ENCODE measurements at regions not wholly inside any gene's neighbourhood (a gene's known extent, or its start where the extent isn't known, plus 50 kb on each side); places are given as distances from the start of the nearest gene placed in this dataset.
A peak's percentile ranks its signal among the peaks of the same experiment; 100 is the strongest.

DNA sequence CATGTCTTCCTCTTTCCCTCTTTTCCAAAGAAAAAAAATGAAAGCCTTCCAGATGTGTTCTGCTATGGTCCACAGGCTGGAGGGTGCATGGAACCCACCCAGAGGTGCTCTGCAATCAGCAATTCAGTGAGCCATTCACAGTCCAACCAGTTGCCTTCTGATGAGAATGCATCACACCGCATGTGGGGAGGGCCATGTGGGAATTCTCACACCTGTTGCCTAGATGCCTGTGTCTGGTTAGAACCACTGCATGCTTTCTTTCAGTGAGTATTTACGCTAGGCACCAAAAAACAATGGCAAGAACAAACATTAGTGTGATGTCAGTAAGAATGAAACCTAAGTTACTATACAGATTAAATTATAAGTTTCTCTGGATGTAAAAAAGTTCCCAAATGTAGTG, 311.6 kb upstream of the CDYL start:
- Histone ChIP-seq H3K23ac (ENCODE audit: low read length in 2 of 2) (no peak overlapping the region), H3K79me1 (replicated peaks; ENCODE audit: low read length, poor library complexity, severe bottlenecking) (no peaks in the 10 kb centered on the region), H2AK5ac (ENCODE audit: low read length, severe bottlenecking) (no peak overlapping the region), H3K9me3 (ENCODE audit: control insufficient read depth, low read length) (no peaks in the 10 kb centered on the region), H2BK5ac (ENCODE audit: low read depth, low read length, poor library complexity, severe bottlenecking) (no peak overlapping the region), H2BK120ac (ENCODE audit: low read depth, low read length) (no peak overlapping the region), H3K27ac (ENCODE audit: low read length, poor library complexity, severe bottlenecking) (no peak overlapping the region), H4K91ac (ENCODE audit: low read length) (no peak overlapping the region), H3K27me3 (ENCODE audit: control insufficient read depth in 1 of 2, insufficient read depth in 1 of 2, low read length in 2 of 2) (no peaks in the 10 kb centered on the region), H2BK15ac (ENCODE audit: low read depth, poor library complexity, severe bottlenecking) (no peak overlapping the region), H3K18ac (ENCODE audit: low read depth in 1 of 2, low read length in 2 of 2) (no peak overlapping the region), H2BK12ac (ENCODE audit: low read length in 2 of 2) (no peak overlapping the region), H3K36me3 (ENCODE audit: control insufficient read depth in 1 of 2, insufficient read depth in 2 of 2, low read depth in 1 of 2, low read length in 2 of 2) (no peaks in the 10 kb centered on the region), H3K4me3 (ENCODE audit: insufficient read depth in 1 of 2, low read depth in 1 of 2, low read length in 2 of 2) (no peak overlapping the region), H3K14ac (ENCODE audit: low read length in 2 of 2) (no peak overlapping the region), H3K4ac (ENCODE audit: low read depth in 1 of 2, low read length in 2 of 2) (no peak overlapping the region), H3K4me2 (ENCODE audit: low read length, poor library complexity, severe bottlenecking) (no peak overlapping the region), H3K4me1 (ENCODE audit: control insufficient read depth, insufficient read depth, low read depth, low read length) (no peaks in the 10 kb centered on the region), H4K8ac (ENCODE audit: low read length) (no peak overlapping the region), H2AFZ (ENCODE audit: low read depth, low read length) (no peak overlapping the region), H3K9ac (ENCODE audit: low read length) (no peak overlapping the region)
- no peak for DNase-seq
- 100% methylated on average over 2 of the region's 2 CpGs for WGBS

DNA sequence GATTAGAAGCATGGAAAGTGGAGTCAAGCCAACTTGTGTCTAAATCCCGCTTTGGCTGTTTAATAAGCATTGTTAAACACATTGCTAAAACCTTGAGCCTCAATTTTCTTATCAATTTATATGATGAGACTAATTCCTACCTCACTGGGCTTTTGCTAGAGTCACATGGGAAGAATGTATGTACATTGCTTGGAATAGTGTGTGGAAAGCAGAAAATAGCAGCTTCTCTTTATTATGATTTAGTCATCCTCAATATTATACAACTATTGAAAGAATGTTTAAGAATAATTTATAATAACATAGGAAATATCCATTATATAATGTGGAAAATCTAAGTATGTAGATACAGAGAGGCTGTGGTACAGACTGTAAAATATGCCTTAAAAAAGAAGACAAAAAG, 313.0 kb upstream of the CDYL start:
- Histone ChIP-seq H2BK15ac (ENCODE audit: low read depth, poor library complexity, severe bottlenecking) (no peak overlapping the region), H3K27ac (ENCODE audit: low read length, poor library complexity, severe bottlenecking) (no peak overlapping the region), H3K79me1 (replicated peaks; ENCODE audit: low read length, poor library complexity, severe bottlenecking) (no peaks in the 10 kb centered on the region), H3K4me1 (ENCODE audit: control insufficient read depth, insufficient read depth, low read depth, low read length) (no peaks in the 10 kb centered on the region), H3K4me3 (ENCODE audit: insufficient read depth in 1 of 2, low read depth in 1 of 2, low read length in 2 of 2) (no peak overlapping the region), H4K91ac (ENCODE audit: low read length) (no peak overlapping the region), H2AFZ (ENCODE audit: low read depth, low read length) (no peak overlapping the region), H3K4ac (ENCODE audit: low read depth in 1 of 2, low read length in 2 of 2) (no peak overlapping the region), H3K9ac (ENCODE audit: low read length) (no peak overlapping the region), H3K27me3 (ENCODE audit: control insufficient read depth in 1 of 2, insufficient read depth in 1 of 2, low read length in 2 of 2) (no peaks in the 10 kb centered on the region), H3K4me2 (ENCODE audit: low read length, poor library complexity, severe bottlenecking) (no peak overlapping the region), H2BK120ac (ENCODE audit: low read depth, low read length) (no peak overlapping the region), H4K8ac (ENCODE audit: low read length) (no peak overlapping the region), H2AK5ac (ENCODE audit: low read length, severe bottlenecking) (no peak overlapping the region), H3K18ac (ENCODE audit: low read depth in 1 of 2, low read length in 2 of 2) (no peak overlapping the region), H2BK5ac (ENCODE audit: low read depth, low read length, poor library complexity, severe bottlenecking) (no peak overlapping the region), H2BK12ac (ENCODE audit: low read length in 2 of 2) (no peak overlapping the region), H3K14ac (ENCODE audit: low read length in 2 of 2) (no peak overlapping the region), H3K36me3 (ENCODE audit: control insufficient read depth in 1 of 2, insufficient read depth in 2 of 2, low read depth in 1 of 2, low read length in 2 of 2) (no peaks in the 10 kb centered on the region), H3K9me3 (ENCODE audit: control insufficient read depth, low read length) (no peaks in the 10 kb centered on the region), H3K23ac (ENCODE audit: low read length in 2 of 2) (no peak overlapping the region)
- no CpG with 5 or more reads among the region's 1 CpG for WGBS
- DNase-seq: no peak

- H2BK5ac ChIP-seq (ENCODE audit: low read depth, low read length, poor library complexity, severe bottlenecking): no peak overlapping the region
- no peak overlapping the region for H3K27ac ChIP-seq (ENCODE audit: low read length, poor library complexity, severe bottlenecking)
- no peak overlapping the region for H2BK120ac ChIP-seq (ENCODE audit: low read depth, low read length)
- peak overlapping the region; percentile 4 to 69 for H2BK12ac ChIP-seq (ENCODE audit: low read length in 2 of 2)
- no peak overlapping the region for H2AFZ ChIP-seq (ENCODE audit: low read depth, low read length)
- no peak overlapping the region for H4K91ac ChIP-seq (ENCODE audit: low read length)
- H3K36me3 ChIP-seq (ENCODE audit: control insufficient read depth in 1 of 2, insufficient read depth in 2 of 2, low read depth in 1 of 2, low read length in 2 of 2): no peaks in the 10 kb centered on the region
- H3K4ac ChIP-seq (ENCODE audit: low read depth in 1 of 2, low read length in 2 of 2): peak overlapping the region in 1 of 2 experiments; percentile 29
- peak; percentile 43 for DNase-seq
- 74% methylated on average over 21 of the region's 21 CpGs for WGBS
- peak overlapping the region in 1 of 2 experiments; percentile 65 for H3K4me3 ChIP-seq (ENCODE audit: insufficient read depth in 1 of 2, low read depth in 1 of 2, low read length in 2 of 2)
- no peaks in the 10 kb centered on the region for H3K79me1 ChIP-seq (replicated peaks; ENCODE audit: low read length, poor library complexity, severe bottlenecking)
- no peaks in the 10 kb centered on the region for H3K27me3 ChIP-seq (ENCODE audit: control insufficient read depth in 1 of 2, insufficient read depth in 1 of 2, low read length in 2 of 2)
- no peaks in the 10 kb centered on the region for H3K9me3 ChIP-seq (ENCODE audit: control insufficient read depth, low read length)
- no peak overlapping the region for H2AK5ac ChIP-seq (ENCODE audit: low read length, severe bottlenecking)
- no peak overlapping the region for H3K4me2 ChIP-seq (ENCODE audit: low read length, poor library complexity, severe bottlenecking)
- peak overlapping the region; percentile 16 for H2BK15ac ChIP-seq (ENCODE audit: low read depth, poor library complexity, severe bottlenecking)
- H3K18ac ChIP-seq (ENCODE audit: low read depth in 1 of 2, low read length in 2 of 2): peak overlapping the region in 1 of 2 experiments; percentile 44
- H3K4me1 ChIP-seq (ENCODE audit: control insufficient read depth, insufficient read depth, low read depth, low read length): no peaks in the 10 kb centered on the region
- H3K14ac ChIP-seq (ENCODE audit: low read length in 2 of 2): no peak overlapping the region
- H3K23ac ChIP-seq (ENCODE audit: low read length in 2 of 2): no peak overlapping the region
- peak overlapping the region; percentile 55 for H4K8ac ChIP-seq (ENCODE audit: low read length)
- peak overlapping the region; percentile 55 for H3K9ac ChIP-seq (ENCODE audit: low read length)
Observed at GRCh38 chr6:4460586-4461475, 315.4 kb upstream of the CDYL start.

DNA sequence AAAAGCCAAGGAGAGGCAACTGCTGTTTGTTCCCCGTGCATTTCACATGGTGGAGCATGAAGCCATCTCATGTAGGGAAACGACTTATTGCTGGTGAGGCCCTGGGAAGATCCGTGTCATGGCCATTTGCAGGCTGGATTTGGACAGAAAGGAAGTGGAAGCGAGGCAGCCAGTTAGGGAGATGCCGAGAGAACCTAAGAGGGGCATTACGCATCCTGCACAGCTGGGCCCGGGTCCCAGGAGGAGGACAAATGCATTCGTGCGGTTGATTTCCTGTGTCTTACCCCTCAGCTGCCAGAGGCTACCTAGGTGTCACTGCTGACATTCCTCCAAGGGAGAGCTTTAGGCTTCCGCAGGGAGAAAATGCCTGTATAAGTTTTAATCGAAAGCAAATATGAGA, 316.2 kb upstream of the CDYL start:
- H3K79me1 ChIP-seq (replicated peaks; ENCODE audit: low read length, poor library complexity, severe bottlenecking): no peaks in the 10 kb centered on the region

More for the DNA sequence above, 316.2 kb upstream of the CDYL start:
- Histone ChIP-seq H3K14ac (ENCODE audit: low read length in 2 of 2) (no peak overlapping the region), H3K9ac (ENCODE audit: low read length) (peak overlapping the region; percentile 55), H3K4me2 (ENCODE audit: low read length, poor library complexity, severe bottlenecking) (no peak overlapping the region), H3K27ac (ENCODE audit: low read length, poor library complexity, severe bottlenecking) (no peak overlapping the region), H3K4me1 (ENCODE audit: control insufficient read depth, insufficient read depth, low read depth, low read length) (no peaks in the 10 kb centered on the region), H3K23ac (ENCODE audit: low read length in 2 of 2) (no peak overlapping the region), H2BK12ac (ENCODE audit: low read length in 2 of 2) (peak overlapping the region; percentile 81 to 94), H2AK5ac (ENCODE audit: low read length, severe bottlenecking) (no peak overlapping the region), H2AFZ (ENCODE audit: low read depth, low read length) (no peak overlapping the region), H3K4ac (ENCODE audit: low read depth in 1 of 2, low read length in 2 of 2) (peak overlapping the region in 1 of 2 experiments; percentile 71), H3K36me3 (ENCODE audit: control insufficient read depth in 1 of 2, insufficient read depth in 2 of 2, low read depth in 1 of 2, low read length in 2 of 2) (no peaks in the 10 kb centered on the region), H3K27me3 (ENCODE audit: control insufficient read depth in 1 of 2, insufficient read depth in 1 of 2, low read length in 2 of 2) (no peaks in the 10 kb centered on the region), H4K8ac (ENCODE audit: low read length) (peak overlapping the region; percentile 91), H3K9me3 (ENCODE audit: control insufficient read depth, low read length) (no peaks in the 10 kb centered on the region), H3K18ac (ENCODE audit: low read depth in 1 of 2, low read length in 2 of 2) (peak overlapping the region; percentile 3 to 80), H3K4me3 (ENCODE audit: insufficient read depth in 1 of 2, low read depth in 1 of 2, low read length in 2 of 2) (no peak overlapping the region), H2BK120ac (ENCODE audit: low read depth, low read length) (no peak overlapping the region), H2BK5ac (ENCODE audit: low read depth, low read length, poor library complexity, severe bottlenecking) (no peak overlapping the region), H2BK15ac (ENCODE audit: low read depth, poor library complexity, severe bottlenecking) (no peak overlapping the region), H4K91ac (ENCODE audit: low read length) (no peak overlapping the region)
- no peak for DNase-seq
- 87% methylated on average over 11 of the region's 11 CpGs for WGBS

All from mesenchymal stem cell (in vitro differentiated cells and primary cell).